ENCODE measurements at regions not wholly inside any gene's neighbourhood (a gene's known extent, or its start where the extent isn't known, plus 50 kb on each side); places are given as distances from the start of the nearest gene placed in this dataset.
"Not testable (repeated sequence)": the region's sequence is repeated elsewhere in the genome, so short reads cannot be mapped to it uniquely, and the experiment has no call there.

DNA sequence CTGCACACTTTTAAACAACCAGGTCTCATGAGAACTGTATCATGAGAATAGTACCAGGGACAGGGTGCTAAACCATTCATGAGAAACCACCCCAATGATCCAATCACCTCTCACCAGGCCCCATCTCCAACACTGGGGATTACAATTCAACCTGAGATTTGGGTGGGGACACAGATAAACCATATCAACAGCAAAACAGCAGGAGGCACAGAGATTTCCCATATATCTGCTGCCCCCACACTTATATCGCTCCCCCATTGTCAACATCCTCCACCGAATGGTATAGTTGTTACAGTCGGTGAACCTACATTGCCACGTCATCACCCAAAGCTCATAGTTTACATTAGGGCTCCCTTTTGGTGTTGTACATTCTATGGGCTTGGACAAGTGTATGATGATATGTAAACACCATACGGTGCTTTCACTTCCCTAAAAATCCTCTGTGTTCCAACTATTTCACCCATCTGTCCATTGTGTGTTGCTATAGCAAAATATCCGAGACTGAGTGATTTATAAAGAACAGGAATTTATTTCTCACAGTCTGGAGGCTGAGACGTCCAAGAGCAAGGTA lies 224.8 kb downstream of the FAM43A start:
- peaks cover 2% of the 10 kb centered on the region for H3K4me1 Mint-ChIP-seq (ENCODE audit: low read depth)
- no peaks in the 10 kb centered on the region for H3K9me3 Mint-ChIP-seq
- CTCF ChIA-PET: no interaction called here
- no peak overlapping the region for H3K27ac Mint-ChIP-seq
- no peak overlapping the region for H3K4me3 Mint-ChIP-seq
- no peak for DNase-seq
- intact Hi-C loops (cut with micrococcal nuclease): no loop called here
- no peaks in the 10 kb centered on the region for H3K36me3 Mint-ChIP-seq (ENCODE audit: low read depth)
- H3K27me3 Mint-ChIP-seq (ENCODE audit: low read depth): peaks cover 12% of the 10 kb centered on the region

- Mint-ChIP-seq H3K4me3 (no peak overlapping the region), H3K27me3 (ENCODE audit: low read depth) (peaks cover 12% of the 10 kb centered on the region), H3K9me3 (no peaks in the 10 kb centered on the region), H3K4me1 (ENCODE audit: low read depth) (no peaks in the 10 kb centered on the region), H3K36me3 (ENCODE audit: low read depth) (no peaks in the 10 kb centered on the region), H3K27ac (no peak overlapping the region)
- intact Hi-C loops (cut with micrococcal nuclease): no loop called here
- CTCF ChIA-PET: interaction anchor here (0.6 to 1.7 kb wide), 2 partner anchors 228 to 231 kb away, joined by 3 to 5 read pairs; no protein-coding TSS in a partner anchor
- no peak for DNase-seq
Observed at GRCh38 chr3:194913316-194913715, 227.6 kb downstream of the FAM43A start.

GRCh38 chr3:194924889-194925288 lies 239.2 kb downstream of the FAM43A start:
- intact Hi-C loops (cut with micrococcal nuclease); H3K4me3 Mint-ChIP-seq; H3K27me3 Mint-ChIP-seq (ENCODE audit: low read depth); H3K9me3 Mint-ChIP-seq; CTCF ChIA-PET; DNase-seq; H3K36me3 Mint-ChIP-seq (ENCODE audit: low read depth); H3K27ac Mint-ChIP-seq; H3K4me1 Mint-ChIP-seq (ENCODE audit: low read depth): not testable (repeated sequence)

DNA sequence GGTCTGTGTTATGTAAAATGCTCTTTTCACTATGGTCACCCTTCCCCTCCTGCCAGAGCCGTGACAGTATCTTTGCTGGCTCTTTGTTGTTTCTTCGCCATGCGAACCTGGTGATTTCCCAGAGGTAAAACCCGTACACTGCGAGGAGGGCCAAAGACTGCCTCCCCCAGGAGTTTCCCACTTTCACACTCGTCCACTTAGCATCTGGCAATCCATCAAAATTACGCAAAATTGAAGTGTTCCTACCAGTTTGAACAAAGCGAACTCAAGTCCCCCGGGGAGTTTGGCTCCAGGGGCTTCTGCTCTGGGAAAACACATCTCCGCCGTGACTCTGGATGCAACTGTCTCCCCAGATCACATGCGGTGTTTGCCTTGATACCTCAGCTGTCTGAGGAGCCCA lies 239.9 kb downstream of the FAM43A start:
- CTCF ChIA-PET: no interaction called here

DNA sequence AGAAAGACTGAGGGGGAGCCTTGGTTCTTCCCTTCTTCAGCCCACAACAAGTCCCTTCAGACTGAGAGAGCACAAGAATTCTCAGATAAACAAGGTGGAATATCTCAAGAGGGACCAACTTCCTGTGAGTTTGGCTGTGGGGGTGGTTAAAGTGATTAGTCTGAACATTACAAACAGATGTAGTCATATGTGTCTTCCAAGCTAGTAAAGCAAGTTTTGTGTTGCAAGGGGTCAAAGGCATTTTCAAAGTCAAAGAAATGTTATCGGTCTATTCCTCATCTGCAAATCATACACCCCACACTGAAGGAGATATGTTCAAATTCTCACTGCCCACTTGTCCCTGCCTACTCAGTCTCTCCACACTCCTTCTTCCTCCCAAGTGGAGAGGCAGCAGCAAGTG lies 242.5 kb downstream of the FAM43A start:
- H3K9me3 Mint-ChIP-seq: no peaks in the 10 kb centered on the region
- H3K27ac Mint-ChIP-seq: no peak overlapping the region
- H3K4me3 Mint-ChIP-seq: no peak overlapping the region
- no peaks in the 10 kb centered on the region for H3K36me3 Mint-ChIP-seq (ENCODE audit: low read depth)
- intact Hi-C loops (cut with micrococcal nuclease): no loop called here
- DNase-seq: no peak
- H3K27me3 Mint-ChIP-seq (ENCODE audit: low read depth): peaks cover 13% of the 10 kb centered on the region
- H3K4me1 Mint-ChIP-seq (ENCODE audit: low read depth): no peaks in the 10 kb centered on the region
- CTCF ChIA-PET: no interaction called here

More for the DNA sequence above, 239.9 kb downstream of the FAM43A start:
- Mint-ChIP-seq H3K4me3 (no peak overlapping the region), H3K36me3 (ENCODE audit: low read depth) (no peaks in the 10 kb centered on the region), H3K27ac (no peak overlapping the region), H3K4me1 (ENCODE audit: low read depth) (no peaks in the 10 kb centered on the region), H3K9me3 (no peaks in the 10 kb centered on the region), H3K27me3 (ENCODE audit: low read depth) (peaks cover 8% of the 10 kb centered on the region)
- intact Hi-C loops (cut with micrococcal nuclease): no loop called here
- DNase-seq: no peak

DNA sequence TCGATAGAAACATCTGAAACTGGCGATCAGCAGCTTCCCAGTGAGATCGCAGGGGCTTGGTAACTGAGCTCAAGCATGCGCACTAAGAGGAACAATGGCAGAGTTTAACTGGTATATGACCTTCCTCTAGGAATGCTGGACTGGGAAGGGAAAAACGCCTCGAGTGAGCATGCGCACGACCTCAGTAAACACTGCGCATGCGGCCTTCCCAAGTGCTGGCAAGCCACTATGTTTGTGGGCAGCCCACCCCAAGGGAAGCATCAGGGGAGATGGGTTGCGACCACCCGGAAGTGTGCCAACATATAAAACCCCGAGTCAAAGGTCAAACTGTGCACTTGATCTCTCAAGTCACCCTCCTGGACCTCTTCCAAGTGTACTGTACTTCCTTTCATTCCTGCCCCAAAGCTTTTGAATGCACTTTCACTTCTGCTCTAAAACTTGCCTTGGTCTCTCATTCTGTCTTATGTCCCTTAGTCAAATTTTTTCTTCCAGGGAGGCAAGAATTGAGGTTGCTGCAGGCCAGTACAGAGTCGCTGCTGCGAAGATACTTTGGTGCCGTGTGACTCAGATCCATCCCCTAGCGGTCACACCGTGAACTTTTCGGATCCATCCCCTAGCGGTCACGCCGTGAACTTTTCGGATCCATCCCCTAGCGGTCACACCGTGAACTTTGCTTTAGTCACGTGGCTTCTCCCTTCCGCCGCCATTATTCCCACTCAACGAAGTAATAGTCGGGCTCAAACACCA lies 243.3 kb downstream of the FAM43A start:
- no peak for DNase-seq
- H3K27ac Mint-ChIP-seq: no peak overlapping the region
- no peaks in the 10 kb centered on the region for H3K4me1 Mint-ChIP-seq (ENCODE audit: low read depth)
- peaks cover 13% of the 10 kb centered on the region for H3K27me3 Mint-ChIP-seq (ENCODE audit: low read depth)
- CTCF ChIA-PET: no interaction called here
- intact Hi-C loops (cut with micrococcal nuclease): no loop called here
- no peak overlapping the region for H3K4me3 Mint-ChIP-seq
- H3K9me3 Mint-ChIP-seq: no peaks in the 10 kb centered on the region
- no peaks in the 10 kb centered on the region for H3K36me3 Mint-ChIP-seq (ENCODE audit: low read depth)

DNA sequence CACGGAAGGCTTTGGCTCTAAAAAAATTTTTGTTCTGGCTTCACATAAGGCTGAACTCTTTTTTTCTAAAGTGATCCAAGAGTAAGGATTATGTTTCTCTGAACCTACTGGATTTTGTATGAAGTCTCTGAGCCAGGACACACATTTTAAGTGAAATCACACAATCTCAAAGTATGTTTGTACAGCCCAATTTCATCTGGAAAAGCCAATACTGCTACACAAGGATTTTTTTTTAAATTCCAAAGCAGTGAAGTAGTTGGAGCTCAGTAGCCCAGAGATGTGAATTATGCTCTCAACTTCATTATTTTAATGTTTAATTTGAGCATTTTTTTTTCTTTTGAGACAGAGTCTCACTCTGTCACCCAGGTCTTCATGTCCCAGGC lies 243.9 kb downstream of the FAM43A start:
- no peaks in the 10 kb centered on the region for H3K4me1 Mint-ChIP-seq (ENCODE audit: low read depth)
- CTCF ChIA-PET: no interaction called here
- no peak overlapping the region for H3K4me3 Mint-ChIP-seq
- intact Hi-C loops (cut with micrococcal nuclease): no loop called here
- H3K27me3 Mint-ChIP-seq (ENCODE audit: low read depth): peaks cover 13% of the 10 kb centered on the region
- DNase-seq: no peak
- H3K9me3 Mint-ChIP-seq: no peaks in the 10 kb centered on the region
- no peak overlapping the region for H3K27ac Mint-ChIP-seq
- no peaks in the 10 kb centered on the region for H3K36me3 Mint-ChIP-seq (ENCODE audit: low read depth)

GRCh38 chr3:194930377-194931204 lies 244.9 kb downstream of the FAM43A start:
- Mint-ChIP-seq H3K9me3 (no peaks in the 10 kb centered on the region), H3K27ac (no peak overlapping the region), H3K27me3 (ENCODE audit: low read depth) (peaks cover 8% of the 10 kb centered on the region), H3K36me3 (ENCODE audit: low read depth) (no peaks in the 10 kb centered on the region), H3K4me1 (ENCODE audit: low read depth) (no peaks in the 10 kb centered on the region), H3K4me3 (no peak overlapping the region)
- intact Hi-C loops (cut with micrococcal nuclease): no loop called here
- no peak for DNase-seq
- CTCF ChIA-PET: no interaction called here

DNA sequence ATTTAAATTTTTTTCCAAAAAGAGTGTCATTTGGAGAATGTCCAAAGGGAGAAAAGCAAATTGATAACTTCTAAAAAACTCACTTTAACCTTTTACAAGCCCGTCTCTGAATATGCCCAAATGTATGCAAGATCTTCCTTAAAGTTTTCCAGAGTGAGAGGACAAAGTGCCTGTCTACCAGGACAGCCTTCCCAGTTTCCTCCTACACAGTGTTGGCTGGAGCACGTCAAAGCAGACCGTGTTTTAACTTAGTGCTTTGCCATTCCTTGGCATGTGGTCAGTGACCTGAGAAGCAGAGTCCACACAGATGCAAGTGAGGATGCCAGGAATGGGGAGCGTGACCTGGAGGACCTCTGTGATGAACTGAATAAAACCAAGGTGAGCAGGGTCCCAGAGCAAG lies 245.7 kb downstream of the FAM43A start:
- Mint-ChIP-seq H3K9me3 (no peaks in the 10 kb centered on the region), H3K27ac (no peak overlapping the region), H3K27me3 (ENCODE audit: low read depth) (peaks cover 7% of the 10 kb centered on the region), H3K4me1 (ENCODE audit: low read depth) (no peaks in the 10 kb centered on the region), H3K36me3 (ENCODE audit: low read depth) (no peaks in the 10 kb centered on the region), H3K4me3 (no peak overlapping the region)
- DNase-seq: no peak
- CTCF ChIA-PET: no interaction called here
- intact Hi-C loops (cut with micrococcal nuclease): no loop called here

DNA sequence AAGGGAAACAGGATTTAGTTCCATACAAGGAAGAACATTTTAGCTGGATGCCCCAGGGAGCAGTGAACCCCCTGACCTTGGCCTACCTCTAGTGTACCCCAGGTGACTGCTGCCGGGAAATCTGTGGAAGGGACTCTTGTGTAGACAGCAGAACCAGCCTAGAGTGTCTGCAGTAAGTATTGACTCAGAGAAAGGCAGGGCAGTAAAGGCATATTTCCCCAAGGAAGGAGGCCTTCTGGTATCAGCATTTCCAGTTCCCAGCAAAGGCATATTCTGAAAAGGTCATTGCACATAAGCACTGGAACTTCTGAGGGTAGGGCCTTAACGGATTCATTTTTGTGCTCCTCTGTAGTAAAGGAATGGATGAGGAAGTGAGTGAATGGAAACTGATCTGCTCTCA lies 246.2 kb downstream of the FAM43A start:
- Mint-ChIP-seq H3K36me3 (ENCODE audit: low read depth) (no peaks in the 10 kb centered on the region), H3K4me1 (ENCODE audit: low read depth) (no peaks in the 10 kb centered on the region), H3K4me3 (no peak overlapping the region), H3K27ac (no peak overlapping the region), H3K27me3 (ENCODE audit: low read depth) (peaks cover 5% of the 10 kb centered on the region), H3K9me3 (no peaks in the 10 kb centered on the region)
- CTCF ChIA-PET: no interaction called here
- no peak for DNase-seq
- intact Hi-C loops (cut with micrococcal nuclease): no loop called here

DNA sequence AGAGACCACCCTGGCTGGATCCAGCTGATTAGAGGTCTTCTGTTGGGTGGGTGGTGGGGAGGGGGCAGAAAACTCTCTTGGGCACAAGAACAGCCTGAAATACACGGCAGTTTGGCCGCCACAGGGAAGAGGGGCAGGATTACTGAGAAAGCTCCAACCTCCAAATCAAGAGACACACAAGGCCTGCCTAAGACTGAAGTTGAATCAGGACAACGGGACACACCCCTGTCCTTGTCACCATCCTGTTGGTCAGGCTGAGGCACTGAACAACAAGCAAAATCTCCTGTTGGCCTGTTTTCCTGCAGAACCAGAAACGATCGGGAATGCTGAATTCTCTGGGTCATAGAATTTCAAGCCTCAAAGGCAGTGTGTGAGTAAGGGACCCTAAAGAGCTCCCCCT lies 247.8 kb downstream of the FAM43A start:
- CTCF ChIA-PET: interaction anchor here (0.6 kb wide), 1 partner anchor 13 kb away, joined by 4 read pairs; no protein-coding TSS in a partner anchor
- DNase-seq: no peak
- intact Hi-C loops (cut with micrococcal nuclease): no loop called here

GRCh38 chr3:194935061-194935460 lies 249.4 kb downstream of the FAM43A start:
- H3K27ac Mint-ChIP-seq: no peak overlapping the region
- intact Hi-C loops (cut with micrococcal nuclease): no loop called here
- CTCF ChIA-PET: no interaction called here
- DNase-seq: no peak
- H3K4me3 Mint-ChIP-seq: no peak overlapping the region
- peaks cover 7% of the 10 kb centered on the region for H3K27me3 Mint-ChIP-seq (ENCODE audit: low read depth)
- no peaks in the 10 kb centered on the region for H3K36me3 Mint-ChIP-seq (ENCODE audit: low read depth)
- H3K4me1 Mint-ChIP-seq (ENCODE audit: low read depth): no peaks in the 10 kb centered on the region
- H3K9me3 Mint-ChIP-seq: no peaks in the 10 kb centered on the region

More for the DNA sequence above, 247.8 kb downstream of the FAM43A start:
- no peak overlapping the region for H3K27ac Mint-ChIP-seq
- peaks cover 5% of the 10 kb centered on the region for H3K27me3 Mint-ChIP-seq (ENCODE audit: low read depth)
- H3K4me3 Mint-ChIP-seq: no peak overlapping the region
- no peaks in the 10 kb centered on the region for H3K4me1 Mint-ChIP-seq (ENCODE audit: low read depth)
- no peaks in the 10 kb centered on the region for H3K9me3 Mint-ChIP-seq
- H3K36me3 Mint-ChIP-seq (ENCODE audit: low read depth): no peaks in the 10 kb centered on the region
